ENCODE measurements at regions not wholly inside any gene's neighbourhood (a gene's known extent, or its start where the extent isn't known, plus 50 kb on each side); places are given as distances from the start of the nearest gene placed in this dataset.
A peak's percentile ranks its signal among the peaks of the same experiment; 100 is the strongest.

DNA sequence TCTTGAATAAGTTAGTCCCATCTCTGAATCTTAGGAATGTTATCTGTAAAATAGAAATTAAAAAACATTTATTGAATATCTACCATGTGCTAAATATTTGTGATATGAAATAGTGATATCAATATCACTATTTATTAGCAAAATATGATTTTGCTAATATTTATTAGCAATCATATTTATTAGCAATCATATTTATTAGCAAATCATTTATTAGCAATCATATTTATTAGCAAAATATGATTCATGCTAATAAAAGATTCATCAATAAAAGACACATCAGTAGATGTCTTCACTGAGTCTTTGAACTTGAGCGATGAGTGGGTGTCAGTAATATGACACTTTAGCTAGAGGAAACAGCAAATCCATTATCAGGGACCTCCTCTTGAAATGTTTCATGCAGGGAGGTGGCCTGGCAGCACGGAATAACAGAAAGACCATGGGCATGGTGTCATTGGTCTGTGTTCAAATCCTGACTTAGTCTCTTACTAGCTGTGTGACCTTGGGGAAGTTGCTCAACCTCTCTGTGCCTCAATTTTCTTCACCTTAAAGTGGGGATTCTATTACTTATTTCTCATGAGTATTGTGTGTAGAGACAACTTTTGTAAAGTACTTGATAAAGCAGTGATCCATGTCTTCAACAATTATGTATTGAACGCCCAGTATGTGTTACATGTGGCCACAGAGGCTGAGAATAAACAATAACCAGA, 456.2 kb upstream of the MEX3C start:
- DNase-seq (ENCODE audit: low read depth) = no peak

- DNase-seq (ENCODE audit: low read depth) = no peak
Measured at GRCh38 chr18:51654488-51655326, 457.2 kb upstream of the MEX3C start.

DNA sequence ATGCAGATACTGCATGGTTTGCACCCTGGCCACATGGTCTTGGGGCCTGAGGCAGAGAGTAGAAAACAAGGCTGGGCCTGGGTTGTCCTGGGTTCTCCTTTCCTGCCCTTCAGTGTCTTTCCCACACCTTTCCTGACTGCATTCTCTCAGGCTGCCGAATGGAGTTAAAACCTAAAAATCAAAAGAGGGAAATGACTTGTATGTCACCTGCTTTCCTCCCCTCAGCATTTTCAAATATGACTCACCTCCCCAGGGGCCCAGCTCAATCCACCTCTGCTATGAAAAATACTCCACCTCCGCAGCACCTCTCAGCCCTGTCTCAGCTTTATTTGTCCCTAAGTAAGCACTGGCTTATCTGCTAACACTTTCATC, 457.8 kb upstream of the MEX3C start:
- DNase-seq (ENCODE audit: low read depth) = no peak

DNA sequence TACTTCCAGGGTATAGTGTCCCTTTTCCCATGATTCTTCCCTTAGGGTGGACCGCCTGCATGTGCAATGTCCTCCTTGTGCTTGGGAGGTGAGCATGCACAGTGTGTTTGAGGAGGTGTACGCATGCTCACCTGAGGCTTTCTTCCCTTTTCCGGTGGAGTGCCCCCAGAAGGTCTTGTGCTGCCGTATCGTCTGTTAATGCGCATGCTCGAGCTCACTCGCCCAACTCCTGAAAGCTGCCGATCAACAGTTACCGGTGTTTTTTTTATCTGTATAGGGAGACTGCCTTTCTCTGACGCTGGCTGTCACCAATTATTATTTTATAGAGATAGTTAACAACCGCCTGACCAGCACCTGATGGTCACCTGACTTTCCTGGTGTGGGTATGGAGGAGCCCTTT, 458.8 kb upstream of the MEX3C start:
- no peak for DNase-seq (ENCODE audit: low read depth)

GRCh38 chr18:51658436-51658835, 461.0 kb upstream of the MEX3C start:
- no peak for DNase-seq (ENCODE audit: low read depth)

DNA sequence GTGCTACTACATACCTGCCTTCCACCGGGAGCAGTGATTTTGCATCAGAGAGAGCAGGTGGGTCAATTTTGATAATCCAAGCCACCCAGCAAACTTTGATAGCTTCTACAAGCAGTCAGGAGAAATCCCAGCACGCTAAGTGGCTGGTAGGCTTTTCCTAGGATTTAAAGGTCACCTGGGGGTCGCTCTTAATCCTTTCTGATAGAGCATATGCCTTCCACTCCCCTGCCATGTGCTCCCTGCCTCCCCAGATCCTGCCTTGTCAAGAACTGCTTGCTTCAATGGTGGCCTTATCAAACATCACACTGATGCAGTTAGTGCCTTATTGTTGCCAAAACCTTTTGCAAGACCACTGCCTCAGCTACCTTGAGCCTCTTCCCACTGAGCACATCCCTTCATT, 462.3 kb upstream of the MEX3C start:
- DNase-seq (ENCODE audit: low read depth) = no peak

- no peak for DNase-seq (ENCODE audit: low read depth)
Measured at GRCh38 chr18:51660188-51660715, 462.8 kb upstream of the MEX3C start.

DNA sequence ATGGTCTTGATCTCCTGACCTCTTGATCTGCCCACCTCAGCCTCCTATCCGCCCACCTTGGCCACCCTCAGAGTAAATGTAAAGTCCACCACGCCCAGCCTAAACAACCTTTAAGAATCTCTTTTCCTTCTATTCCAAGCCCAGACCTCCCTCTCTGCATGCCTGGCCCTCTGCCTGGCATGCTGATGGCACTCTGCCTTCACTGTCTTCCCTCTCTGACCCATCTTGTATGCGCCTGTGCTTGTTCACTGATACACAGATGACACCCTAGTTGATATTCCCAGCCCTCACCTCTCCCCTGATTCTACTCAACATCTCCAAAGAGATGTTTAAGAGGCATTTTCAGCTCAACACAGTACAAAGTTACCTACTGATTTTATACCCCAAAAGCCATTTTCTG, 466.8 kb upstream of the MEX3C start:
- DNase-seq (ENCODE audit: low read depth) = no peak

GRCh38 chr18:51666763-51667191, 469.3 kb upstream of the MEX3C start:
- DNase-seq (ENCODE audit: low read depth) = no peak

GRCh38 chr18:51668101-51668500, 470.6 kb upstream of the MEX3C start:
- DNase-seq (ENCODE audit: low read depth) = peak; percentile 11

GRCh38 chr18:51668607-51669006, 471.1 kb upstream of the MEX3C start:
- DNase-seq (ENCODE audit: low read depth) = no peak

DNA sequence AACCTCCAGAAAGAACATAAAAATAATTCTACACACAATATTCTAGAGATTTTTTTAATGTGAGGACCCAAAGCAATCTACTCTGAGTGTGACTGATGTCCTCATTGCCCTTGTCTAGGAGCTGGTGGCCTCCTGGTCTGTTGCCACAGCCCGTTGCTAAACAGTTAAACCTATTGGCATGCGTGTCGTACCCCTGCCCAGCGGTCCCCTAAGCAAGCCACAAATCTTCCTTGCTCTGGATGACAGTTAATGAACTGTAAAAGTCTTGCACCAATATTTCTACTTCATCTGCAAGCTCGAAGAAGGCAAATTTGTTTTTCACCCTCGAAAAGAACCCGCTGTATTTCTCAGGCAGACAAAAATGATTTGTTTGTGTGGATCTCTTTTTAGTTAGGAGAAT, 489.1 kb upstream of the MEX3C start:
- DNase-seq (ENCODE audit: low read depth) = no peak

- DNase-seq (ENCODE audit: low read depth) = no peak
Measured at GRCh38 chr18:51687845-51688585, 490.5 kb upstream of the MEX3C start.

DNA sequence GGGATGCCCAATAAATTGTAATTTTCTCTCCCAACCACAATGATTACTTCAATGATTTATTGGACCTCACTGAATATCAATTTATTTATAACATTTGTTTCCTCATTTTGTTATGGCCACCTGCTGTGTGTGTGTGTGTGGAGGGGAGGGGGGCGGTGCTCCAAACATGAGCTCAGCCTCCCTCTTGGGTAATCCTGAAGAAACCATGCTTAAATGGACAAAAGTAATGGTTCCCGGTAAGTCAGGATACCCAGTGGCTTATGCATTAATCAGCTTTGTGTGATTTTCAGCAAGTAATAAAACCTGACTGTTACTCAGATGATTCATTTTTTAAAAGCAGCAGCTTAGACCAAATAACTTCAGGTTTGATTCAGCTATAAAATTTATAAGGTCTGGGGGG, 495.1 kb upstream of the MEX3C start:
- no peak for DNase-seq (ENCODE audit: low read depth)

- DNase-seq (ENCODE audit: low read depth) = no peak
Measured at GRCh38 chr18:51711298-51711889, 513.9 kb upstream of the MEX3C start.

DNA sequence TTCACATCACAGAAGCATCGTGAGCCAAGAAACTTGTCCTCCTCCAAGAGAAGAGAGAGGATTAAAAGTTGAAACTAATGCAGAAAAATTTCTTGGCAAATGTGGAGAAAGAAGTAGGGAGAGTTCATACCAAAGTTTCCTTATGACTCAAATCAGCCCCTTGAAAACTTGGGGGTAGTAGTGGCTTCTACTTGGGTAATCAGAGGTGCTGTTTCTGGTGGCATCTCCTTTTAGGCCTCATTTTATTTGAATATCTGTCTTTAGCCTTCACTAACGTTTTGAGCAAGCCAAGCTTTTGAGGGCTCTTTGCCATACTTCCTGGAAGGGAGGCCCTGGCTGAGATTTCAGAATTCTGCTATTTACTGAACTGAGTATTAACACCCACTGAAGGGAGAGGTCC, 515.3 kb upstream of the MEX3C start:
- no peak for DNase-seq (ENCODE audit: low read depth)

DNA sequence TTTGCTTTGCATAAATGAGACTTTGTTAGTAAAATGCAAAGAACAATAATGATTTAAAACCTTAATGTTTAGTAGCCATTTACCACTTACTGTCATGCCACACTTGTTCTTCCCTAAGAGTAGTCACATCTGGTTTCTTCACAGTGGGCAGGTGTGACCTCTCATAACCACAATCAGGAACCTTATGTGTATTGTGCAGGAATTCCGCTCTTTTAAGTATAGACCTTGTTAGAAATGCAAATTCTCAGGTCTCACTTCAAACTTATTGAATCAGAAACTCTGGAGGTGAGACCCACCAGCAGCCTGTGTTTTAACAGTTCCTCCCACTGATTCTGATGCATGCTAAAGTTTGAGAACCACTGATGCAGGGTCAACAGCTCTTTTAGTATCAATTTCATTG, 518.8 kb upstream of the MEX3C start:
- DNase-seq (ENCODE audit: low read depth) = no peak

GRCh38 chr18:51721388-51721787, 523.9 kb upstream of the MEX3C start:
- no peak for DNase-seq (ENCODE audit: low read depth)

DNA sequence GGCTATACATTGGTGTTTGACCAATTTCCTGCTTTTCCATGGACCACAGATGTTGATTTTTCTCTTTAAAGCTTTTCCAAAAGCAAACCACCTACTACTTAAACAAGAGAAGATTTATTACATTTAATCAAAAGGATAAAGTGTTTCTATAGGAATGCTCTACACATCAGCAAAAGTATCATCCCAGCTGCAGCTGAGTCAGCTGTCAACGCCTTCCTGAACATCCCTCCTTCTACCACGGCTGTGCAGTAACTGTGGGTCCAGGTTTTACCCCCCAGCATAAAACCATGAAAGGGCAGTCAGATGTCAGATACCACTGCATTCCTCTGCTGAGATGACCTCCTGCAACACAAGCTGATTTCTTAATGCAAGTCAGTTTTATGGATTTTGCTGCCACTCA, 524.5 kb upstream of the MEX3C start:
- DNase-seq (ENCODE audit: low read depth) = no peak

DNA sequence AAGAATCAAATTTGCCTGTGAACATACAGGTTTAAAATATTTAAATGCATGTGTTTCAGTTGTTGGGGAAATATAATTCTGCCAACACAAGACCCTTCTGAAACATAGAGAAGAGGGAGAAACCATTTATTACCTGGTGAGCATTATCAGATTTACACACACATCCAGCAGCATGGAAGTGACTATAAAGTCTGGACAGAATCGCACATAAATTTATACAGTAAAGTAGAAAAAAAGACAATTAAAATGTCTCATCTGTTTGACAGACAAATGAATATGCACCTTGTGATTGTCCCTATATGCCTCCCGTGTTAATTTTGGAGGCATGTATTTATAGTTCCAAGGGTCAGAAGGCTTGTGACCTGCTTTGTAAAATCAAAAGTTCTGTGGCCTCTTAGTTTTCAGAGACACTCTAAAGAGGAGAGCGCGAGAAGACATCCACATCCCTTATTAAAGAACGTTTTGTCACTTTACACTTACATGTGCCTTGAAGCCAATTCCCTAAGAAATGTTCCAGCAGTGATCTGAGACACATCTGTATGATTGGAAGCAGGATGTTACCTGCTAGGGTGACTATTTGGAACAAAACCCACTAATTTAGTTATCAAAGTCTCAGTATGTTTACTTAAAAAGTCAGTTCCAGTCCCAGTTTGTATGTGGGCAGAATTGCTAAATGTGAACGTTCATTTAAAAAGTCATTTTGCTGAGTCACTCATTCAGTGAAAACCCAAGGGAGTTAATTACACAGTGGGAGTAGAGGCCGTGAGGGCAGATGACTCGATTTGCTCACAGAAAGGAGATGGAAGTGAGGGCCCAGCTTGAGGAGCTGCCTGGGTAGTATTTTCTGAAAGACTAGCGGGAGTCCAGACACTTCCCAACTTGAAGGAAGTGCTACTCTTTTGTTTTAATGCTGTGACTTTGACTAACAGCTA, 527.6 kb upstream of the MEX3C start:
- DNase-seq (ENCODE audit: low read depth) = no peak

- DNase-seq (ENCODE audit: low read depth) = no peak
Measured at GRCh38 chr18:51726614-51727013, 529.1 kb upstream of the MEX3C start.
